GM23338 (cell line): ENCODE measurements at regions not wholly inside any gene's neighbourhood (a gene's known extent, or its start where the extent isn't known, plus 50 kb on each side); places are given as distances from the start of the nearest gene placed in this dataset.

Experiments
- ATAC-seq: fragments of 200-7000 bp; cut with Tn5 transposase; 3 replicates; pipeline ENCODE4 v1.9.1; 2020
- DNase-seq: peaks from one replicate; pipeline ENCODE4 v3.0.0-alpha.2; 2015; ENCODE audit warnings: low spot score
- H2AFZ ChIP-seq: fragments of 200-600 bp; sonication (generic); 2 replicates; pipeline ENCODE4 v1.8.0; 2016; ENCODE audit warnings: antibody characterized with exemption, mild to moderate bottlenecking, moderate library complexity
- H3F3A ChIP-seq: fragments of 200-600 bp; sonication (generic); replicated peaks from 2 replicates; pipeline ENCODE4 v1.8.0; 2017; ENCODE audit warnings: antibody characterized with exemption, mixed run types, low read depth
- H3K27ac ChIP-seq: fragments of 200-600 bp; sonication (generic); 2 replicates; pipeline ENCODE4 v1.6.1; 2016; ENCODE audit warnings: low read depth
- H3K27me3 ChIP-seq: fragments of 200-600 bp; sonication (generic); 2 replicates; pipeline ENCODE4 v1.8.0; 2016; ENCODE audit warnings: mild to moderate bottlenecking, mixed run types, moderate library complexity; ENCODE audit not compliant: insufficient read depth
- H3K36me3 ChIP-seq: fragments of 200-600 bp; sonication (generic); 2 replicates; pipeline ENCODE4 v1.8.0; 2016; ENCODE audit warnings: mild to moderate bottlenecking; ENCODE audit not compliant: insufficient read depth
- H3K4me1 ChIP-seq: fragments of 200-600 bp; sonication (generic); 2 replicates; pipeline ENCODE4 v1.8.0; 2016; ENCODE audit warnings: mild to moderate bottlenecking, moderate library complexity; ENCODE audit not compliant: insufficient read depth
- H3K4me2 ChIP-seq: fragments of 200-600 bp; sonication (generic); 2 replicates; pipeline ENCODE4 v1.7.1; 2017; ENCODE audit warnings: mixed run types
- H3K4me3 ChIP-seq: fragments of 200-600 bp; sonication (generic); 2 replicates; pipeline ENCODE4 v1.6.1; 2016; ENCODE audit warnings: mixed run types
- H3K79me2 ChIP-seq: fragments of 200-600 bp; sonication (generic); replicated peaks from 2 replicates; pipeline ENCODE4 v1.8.0; 2017; ENCODE audit warnings: mild to moderate bottlenecking; ENCODE audit not compliant: insufficient read depth
- H3K9me2 ChIP-seq: fragments of 200-600 bp; sonication (generic); 2 replicates; pipeline ENCODE4 v1.8.0; 2017; ENCODE audit not compliant: insufficient read depth
- H4K20me1 ChIP-seq: fragments of 200-600 bp; sonication (generic); replicated peaks from 2 replicates; pipeline ENCODE4 v1.8.0; 2017; ENCODE audit warnings: mild to moderate bottlenecking; ENCODE audit not compliant: insufficient read depth
- H3K27ac Mint-ChIP-seq: 2 replicates; pipeline ENCODE4 v1.8.0; 2020; ENCODE audit warnings: inconsistent platforms, mild to moderate bottlenecking, moderate library complexity, mixed read lengths
- H3K27me3 Mint-ChIP-seq: 3 replicates; pipeline ENCODE4 v1.8.0; 2022; ENCODE audit warnings: low read depth, mild to moderate bottlenecking, moderate library complexity, mixed read lengths, inconsistent platforms; ENCODE audit not compliant: insufficient read depth, poor library complexity
- H3K36me3 Mint-ChIP-seq: 3 replicates; pipeline ENCODE4 v1.8.0; 2021; ENCODE audit warnings: low read depth, mild to moderate bottlenecking, inconsistent platforms, moderate library complexity, mixed read lengths
- H3K4me1 Mint-ChIP-seq: 3 replicates; pipeline ENCODE4 v1.8.0; 2020; ENCODE audit warnings: mild to moderate bottlenecking, inconsistent platforms, mixed read lengths
- H3K4me3 Mint-ChIP-seq: 3 replicates; pipeline ENCODE4 v1.8.0; 2021; ENCODE audit warnings: moderate library complexity, mild to moderate bottlenecking, inconsistent platforms, mixed read lengths
- H3K9me3 Mint-ChIP-seq: 3 replicates; pipeline ENCODE4 v1.8.0; 2020; ENCODE audit warnings: moderate library complexity, mild to moderate bottlenecking, inconsistent platforms, mixed read lengths
- CREB1 ChIP-seq: fragments of 250-450 bp; sonication (Bioruptor Pico); IDR thresholded peaks from 2 replicates; pipeline ENCODE4 v1.5.0; 2020; ENCODE audit warnings: low read depth, mild to moderate bottlenecking, moderate library complexity
- EZH2 ChIP-seq: fragments of 200-600 bp; sonication (generic); IDR thresholded peaks from one replicate; pipeline ENCODE4 v1.8.0; 2017; ENCODE audit warnings: antibody characterized with exemption, mild to moderate bottlenecking, low read depth; ENCODE audit not compliant: unreplicated experiment
- NANOG ChIP-seq: IDR thresholded peaks from 2 replicates; pipeline ENCODE4 v1.6.1; 2016; ENCODE audit warnings: antibody characterized with exemption, borderline replicate concordance
- POLR2AphosphoS5 ChIP-seq: IDR thresholded peaks from 2 replicates; pipeline ENCODE4 v1.6.1; 2016; ENCODE audit warnings: antibody characterized with exemption, low read depth
- ZNF114 ChIP-seq: fragments of 250-450 bp; sonication (Bioruptor Pico); IDR thresholded peaks from 2 replicates; pipeline ENCODE4 v1.5.0; 2020; ENCODE audit warnings: mild to moderate bottlenecking, moderate library complexity
- ZNF331 ChIP-seq: fragments of 250-450 bp; sonication (Bioruptor Pico); IDR thresholded peaks from 2 replicates; pipeline ENCODE4 v1.5.0; 2020; ENCODE audit warnings: low read depth, mild to moderate bottlenecking, moderate library complexity
- TF ChIP-seq, protein P1 (sequence below): IDR thresholded peaks from 2 replicates; pipeline ENCODE4 v1.6.1; 2016; ENCODE audit warnings: antibody characterized with exemption
- TF ChIP-seq, protein P2 (sequence below): fragments of 250-450 bp; sonication (Bioruptor Pico); IDR thresholded peaks from 2 replicates; pipeline ENCODE4 v1.5.0; 2020; ENCODE audit warnings: mild to moderate bottlenecking, moderate library complexity

DNA sequence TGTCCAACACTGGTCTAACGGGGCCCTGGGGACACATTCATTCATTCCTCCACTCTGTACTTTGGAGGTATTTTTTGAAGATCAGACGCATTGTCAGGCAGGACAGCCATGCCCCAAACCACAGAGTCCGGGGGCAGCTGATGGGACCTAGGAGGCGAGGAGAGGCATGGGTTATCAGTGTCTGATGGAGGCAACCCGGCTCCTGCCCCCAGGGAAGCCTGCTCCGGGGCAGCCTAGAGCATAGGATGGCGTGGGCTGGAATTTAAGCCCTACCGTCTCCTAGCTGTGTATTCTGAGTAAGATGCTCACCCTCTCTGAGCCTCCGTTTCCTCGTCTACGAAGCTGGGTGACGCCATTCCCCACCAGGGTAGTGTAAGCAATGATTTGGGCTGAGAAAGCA is 55.4 kb upstream of the ELN start:
- Mint-ChIP-seq H3K36me3 (peaks cover 5% of the 10 kb centered on the region; the same call in 2 of the 3 replicates), H3K27me3 (peaks cover 17% of the 10 kb centered on the region), H3K9me3 (peaks cover 8% of the 10 kb centered on the region), H3K4me1 (peaks cover 6% of the 10 kb centered on the region), H3K4me3 (no peak overlapping the region), H3K27ac (no peak overlapping the region)
- H3K4me3 ChIP-seq, result no peak overlapping the region
- no peak for TF ChIP-seq CREB1
- TF ChIP-seq, protein P1, sequence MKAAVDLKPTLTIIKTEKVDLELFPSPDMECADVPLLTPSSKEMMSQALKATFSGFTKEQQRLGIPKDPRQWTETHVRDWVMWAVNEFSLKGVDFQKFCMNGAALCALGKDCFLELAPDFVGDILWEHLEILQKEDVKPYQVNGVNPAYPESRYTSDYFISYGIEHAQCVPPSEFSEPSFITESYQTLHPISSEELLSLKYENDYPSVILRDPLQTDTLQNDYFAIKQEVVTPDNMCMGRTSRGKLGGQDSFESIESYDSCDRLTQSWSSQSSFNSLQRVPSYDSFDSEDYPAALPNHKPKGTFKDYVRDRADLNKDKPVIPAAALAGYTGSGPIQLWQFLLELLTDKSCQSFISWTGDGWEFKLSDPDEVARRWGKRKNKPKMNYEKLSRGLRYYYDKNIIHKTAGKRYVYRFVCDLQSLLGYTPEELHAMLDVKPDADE, result no peak
- TF ChIP-seq NANOG, result no peak
- TF ChIP-seq POLR2AphosphoS5, result no peak
- no peak for TF ChIP-seq EZH2
- TF ChIP-seq, protein P2, sequence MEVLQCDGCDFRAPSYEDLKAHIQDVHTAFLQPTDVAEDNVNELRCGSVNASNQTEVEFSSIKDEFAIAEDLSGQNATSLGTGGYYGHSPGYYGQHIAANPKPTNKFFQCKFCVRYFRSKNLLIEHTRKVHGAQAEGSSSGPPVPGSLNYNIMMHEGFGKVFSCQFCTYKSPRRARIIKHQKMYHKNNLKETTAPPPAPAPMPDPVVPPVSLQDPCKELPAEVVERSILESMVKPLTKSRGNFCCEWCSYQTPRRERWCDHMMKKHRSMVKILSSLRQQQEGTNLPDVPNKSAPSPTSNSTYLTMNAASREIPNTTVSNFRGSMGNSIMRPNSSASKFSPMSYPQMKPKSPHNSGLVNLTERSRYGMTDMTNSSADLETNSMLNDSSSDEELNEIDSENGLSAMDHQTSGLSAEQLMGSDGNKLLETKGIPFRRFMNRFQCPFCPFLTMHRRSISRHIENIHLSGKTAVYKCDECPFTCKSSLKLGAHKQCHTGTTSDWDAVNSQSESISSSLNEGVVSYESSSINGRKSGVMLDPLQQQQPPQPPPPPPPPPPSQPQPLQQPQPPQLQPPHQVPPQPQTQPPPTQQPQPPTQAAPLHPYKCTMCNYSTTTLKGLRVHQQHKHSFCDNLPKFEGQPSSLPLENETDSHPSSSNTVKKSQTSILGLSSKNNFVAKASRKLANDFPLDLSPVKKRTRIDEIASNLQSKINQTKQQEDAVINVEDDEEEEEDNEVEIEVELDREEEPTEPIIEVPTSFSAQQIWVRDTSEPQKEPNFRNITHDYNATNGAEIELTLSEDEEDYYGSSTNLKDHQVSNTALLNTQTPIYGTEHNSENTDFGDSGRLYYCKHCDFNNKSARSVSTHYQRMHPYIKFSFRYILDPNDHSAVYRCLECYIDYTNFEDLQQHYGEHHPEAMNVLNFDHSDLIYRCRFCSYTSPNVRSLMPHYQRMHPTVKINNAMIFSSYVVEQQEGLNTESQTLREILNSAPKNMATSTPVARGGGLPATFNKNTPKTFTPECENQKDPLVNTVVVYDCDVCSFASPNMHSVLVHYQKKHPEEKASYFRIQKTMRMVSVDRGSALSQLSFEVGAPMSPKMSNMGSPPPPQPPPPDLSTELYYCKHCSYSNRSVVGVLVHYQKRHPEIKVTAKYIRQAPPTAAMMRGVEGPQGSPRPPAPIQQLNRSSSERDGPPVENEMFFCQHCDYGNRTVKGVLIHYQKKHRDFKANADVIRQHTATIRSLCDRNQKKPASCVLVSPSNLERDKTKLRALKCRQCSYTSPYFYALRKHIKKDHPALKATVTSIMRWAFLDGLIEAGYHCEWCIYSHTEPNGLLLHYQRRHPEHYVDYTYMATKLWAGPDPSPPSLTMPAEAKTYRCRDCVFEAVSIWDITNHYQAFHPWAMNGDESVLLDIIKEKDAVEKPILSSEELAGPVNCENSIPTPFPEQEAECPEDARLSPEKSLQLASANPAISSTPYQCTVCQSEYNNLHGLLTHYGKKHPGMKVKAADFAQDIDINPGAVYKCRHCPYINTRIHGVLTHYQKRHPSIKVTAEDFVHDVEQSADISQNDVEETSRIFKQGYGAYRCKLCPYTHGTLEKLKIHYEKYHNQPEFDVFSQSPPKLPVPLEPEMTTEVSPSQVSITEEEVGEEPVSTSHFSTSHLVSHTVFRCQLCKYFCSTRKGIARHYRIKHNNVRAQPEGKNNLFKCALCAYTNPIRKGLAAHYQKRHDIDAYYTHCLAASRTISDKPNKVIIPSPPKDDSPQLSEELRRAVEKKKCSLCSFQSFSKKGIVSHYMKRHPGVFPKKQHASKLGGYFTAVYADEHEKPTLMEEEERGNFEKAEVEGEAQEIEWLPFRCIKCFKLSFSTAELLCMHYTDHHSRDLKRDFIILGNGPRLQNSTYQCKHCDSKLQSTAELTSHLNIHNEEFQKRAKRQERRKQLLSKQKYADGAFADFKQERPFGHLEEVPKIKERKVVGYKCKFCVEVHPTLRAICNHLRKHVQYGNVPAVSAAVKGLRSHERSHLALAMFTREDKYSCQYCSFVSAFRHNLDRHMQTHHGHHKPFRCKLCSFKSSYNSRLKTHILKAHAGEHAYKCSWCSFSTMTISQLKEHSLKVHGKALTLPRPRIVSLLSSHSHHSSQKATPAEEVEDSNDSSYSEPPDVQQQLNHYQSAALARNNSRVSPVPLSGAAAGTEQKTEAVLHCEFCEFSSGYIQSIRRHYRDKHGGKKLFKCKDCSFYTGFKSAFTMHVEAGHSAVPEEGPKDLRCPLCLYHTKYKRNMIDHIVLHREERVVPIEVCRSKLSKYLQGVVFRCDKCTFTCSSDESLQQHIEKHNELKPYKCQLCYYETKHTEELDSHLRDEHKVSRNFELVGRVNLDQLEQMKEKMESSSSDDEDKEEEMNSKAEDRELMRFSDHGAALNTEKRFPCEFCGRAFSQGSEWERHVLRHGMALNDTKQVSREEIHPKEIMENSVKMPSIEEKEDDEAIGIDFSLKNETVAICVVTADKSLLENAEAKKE (CRISPR knock-in tag), result no peak
- no peak for TF ChIP-seq ZNF114 (CRISPR knock-in tag)
- TF ChIP-seq ZNF331 (CRISPR knock-in tag), result no peak
- H3K27ac ChIP-seq, result no peak overlapping the region
- no peaks in the 10 kb centered on the region for H3K27me3 ChIP-seq
- no peaks in the 10 kb centered on the region for H4K20me1 ChIP-seq
- no peak overlapping the region for H3K4me2 ChIP-seq
- no peaks in the 10 kb centered on the region for H3K79me2 ChIP-seq
- H3K4me1 ChIP-seq, result peaks cover 3% of the 10 kb centered on the region; the same call in 1 of the 2 replicates
- H2AFZ ChIP-seq, result no peak overlapping the region
- ATAC-seq (no peak), DNase-seq (no peak)
- H3K36me3 ChIP-seq, result no peaks in the 10 kb centered on the region
- 0 out of 2 replicates have a peak, but pooled peaks cover 3% of the 10 kb centered on the region for H3K9me2 ChIP-seq
- no peaks in the 10 kb centered on the region for H3F3A ChIP-seq
